Globus pallidus (tissue), 1 donor: ENCODE measurements at regions not wholly inside any gene's neighbourhood (a gene's known extent, or its start where the extent isn't known, plus 50 kb on each side); places are given as distances from the start of the nearest gene placed in this dataset.
A peak's percentile ranks its signal among the peaks of the same experiment; 100 is the strongest.
"Not testable (repeated sequence)": the region's sequence is repeated elsewhere in the genome, so short reads cannot be mapped to it uniquely, and the experiment has no call there.

Experiments used
- DNase-seq: peaks from one replicate; pipeline ENCODE4 v3.0.0-alpha.2; 2015; ENCODE audit warnings: low spot score

DNA sequence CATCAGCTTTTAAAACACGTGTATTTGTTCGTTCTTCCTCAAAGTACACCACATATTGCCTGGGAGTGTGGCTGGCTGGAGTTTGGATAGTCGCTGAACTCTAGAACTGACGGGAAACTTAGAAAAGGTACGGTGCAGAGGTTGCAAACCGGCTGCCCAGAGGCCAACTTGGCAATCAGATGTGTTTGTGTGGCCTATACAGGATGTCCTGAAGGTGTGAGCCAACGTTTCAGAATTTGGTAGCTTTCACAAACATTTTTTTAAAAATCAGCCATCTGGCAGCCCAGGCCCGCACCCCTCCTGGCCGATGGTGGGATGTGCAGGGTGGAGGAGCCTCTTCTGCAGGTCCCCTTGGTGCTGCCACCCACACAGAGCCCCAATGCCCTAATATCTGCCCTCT, 73.6 kb upstream of the SLC25A33 start:
- DNase-seq: no peak

DNA sequence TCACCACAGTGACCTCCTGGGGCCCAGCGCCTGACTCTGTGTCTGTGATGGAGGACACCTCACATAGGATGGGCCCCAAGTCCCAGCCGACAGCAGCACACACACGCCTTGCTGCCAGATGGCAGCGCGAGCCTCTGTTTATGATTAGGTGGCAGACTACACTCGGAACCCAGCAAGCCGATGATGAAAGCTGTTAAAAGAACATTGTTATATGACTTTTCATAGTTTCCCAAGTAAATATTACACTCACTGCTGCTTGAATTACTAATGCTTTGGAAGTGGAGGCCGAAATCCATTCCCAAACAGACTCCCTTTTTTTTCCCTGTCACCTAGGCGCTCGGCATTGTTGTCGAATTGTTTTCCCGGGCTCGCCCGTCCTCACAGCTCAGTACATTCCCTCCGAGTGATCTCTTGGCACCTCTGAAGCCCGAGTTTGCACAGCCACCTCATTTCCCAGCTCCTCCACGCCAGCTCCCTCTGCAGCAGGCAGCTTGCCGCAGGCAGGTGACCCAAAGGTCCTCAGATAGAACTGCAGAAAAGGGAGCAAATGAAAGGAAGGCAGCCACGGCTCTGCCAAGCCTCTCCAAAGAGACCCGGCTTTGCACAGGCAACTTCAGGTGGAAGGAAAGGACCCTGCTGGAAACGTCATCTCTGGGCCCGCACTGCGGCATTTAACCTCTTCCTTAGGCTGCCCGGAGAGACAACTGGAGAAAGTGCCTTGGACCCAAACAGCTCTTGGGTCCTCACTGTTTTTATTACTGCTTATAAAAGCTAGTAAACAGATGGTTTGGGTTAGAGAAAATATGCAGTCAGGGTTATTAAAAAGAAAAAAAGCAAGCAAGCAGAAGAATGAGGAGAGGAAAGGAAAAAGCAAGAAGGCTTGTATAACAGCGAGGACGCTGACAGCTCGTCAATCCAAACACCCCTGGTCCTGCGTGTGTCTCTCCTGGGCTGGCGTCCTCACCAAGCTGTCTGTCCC, 72.2 kb upstream of the SLC25A33 start:
- no peak for DNase-seq

DNA sequence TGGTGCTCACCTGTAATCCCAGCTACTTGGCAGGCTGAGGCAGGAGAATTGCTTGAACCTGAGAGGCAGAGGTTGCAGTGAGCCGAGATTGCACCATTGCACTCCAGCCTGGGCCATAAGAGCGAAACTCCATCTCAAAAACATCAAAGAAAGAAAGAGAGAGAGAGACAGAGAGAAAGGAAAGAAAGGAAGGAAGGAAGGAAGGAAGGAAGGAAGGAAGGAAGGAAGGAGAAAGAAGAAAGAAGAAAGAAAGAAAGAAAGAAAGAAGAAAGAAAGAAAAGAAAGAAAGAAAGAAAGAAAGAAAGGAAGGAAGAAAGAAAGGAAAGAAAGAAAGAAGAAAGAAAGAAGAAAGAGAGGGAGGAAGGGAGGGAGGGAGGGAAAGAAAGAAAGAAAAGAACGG, 69.4 kb upstream of the SLC25A33 start:
- DNase-seq: not testable (repeated sequence)

DNA sequence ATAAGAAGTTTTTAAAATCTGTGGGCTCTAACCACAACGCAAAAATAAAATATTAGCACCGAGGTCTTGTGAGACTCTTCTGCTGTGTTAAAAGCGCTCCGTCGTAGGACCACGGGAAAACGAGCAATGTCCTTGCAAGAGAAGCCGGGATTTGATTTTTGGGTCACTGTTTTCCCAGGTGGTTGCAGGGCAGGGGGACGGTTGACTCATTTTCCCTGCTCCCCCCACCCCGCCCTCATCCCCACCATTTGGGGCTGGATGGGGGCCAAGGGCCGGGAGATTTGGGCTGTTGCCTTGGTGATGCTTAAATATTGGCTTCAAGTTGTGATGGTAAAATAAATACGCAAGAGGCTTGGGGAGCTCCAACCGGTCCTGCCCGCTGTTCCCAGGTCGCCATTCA, 67.6 kb upstream of the SLC25A33 start:
- DNase-seq: no peak

DNA sequence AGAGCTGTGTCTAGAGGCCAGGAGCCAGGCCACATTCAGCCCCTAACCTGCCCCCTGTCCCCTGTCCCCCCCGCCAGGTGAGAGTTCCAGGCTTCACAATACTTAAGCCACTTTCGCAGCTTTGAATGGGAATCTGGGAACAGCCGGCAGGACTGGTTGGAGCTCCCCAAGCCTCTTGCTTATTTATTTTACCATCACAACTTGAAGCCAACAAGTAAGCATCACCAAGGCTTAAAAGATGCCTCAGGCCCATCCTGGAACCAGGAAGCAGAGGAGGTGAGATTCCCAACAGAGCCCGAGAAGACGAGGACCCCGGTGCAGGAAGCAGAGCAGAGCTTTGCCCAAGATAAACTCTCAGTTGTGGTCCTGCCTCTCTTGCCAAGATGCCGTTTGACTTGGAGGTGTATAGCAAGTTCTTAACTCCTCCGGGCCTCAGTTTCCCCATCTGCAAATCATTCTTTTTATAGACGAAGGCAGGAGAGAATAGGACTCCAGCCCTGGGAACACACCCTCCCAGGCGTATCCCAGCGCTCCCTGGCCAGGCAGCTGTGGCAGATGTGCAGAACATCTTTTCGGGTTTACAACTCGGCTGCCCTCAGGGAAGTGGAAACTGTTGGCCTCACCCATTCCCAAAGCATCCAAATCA, 66.8 kb upstream of the SLC25A33 start:
- DNase-seq: no peak

DNA sequence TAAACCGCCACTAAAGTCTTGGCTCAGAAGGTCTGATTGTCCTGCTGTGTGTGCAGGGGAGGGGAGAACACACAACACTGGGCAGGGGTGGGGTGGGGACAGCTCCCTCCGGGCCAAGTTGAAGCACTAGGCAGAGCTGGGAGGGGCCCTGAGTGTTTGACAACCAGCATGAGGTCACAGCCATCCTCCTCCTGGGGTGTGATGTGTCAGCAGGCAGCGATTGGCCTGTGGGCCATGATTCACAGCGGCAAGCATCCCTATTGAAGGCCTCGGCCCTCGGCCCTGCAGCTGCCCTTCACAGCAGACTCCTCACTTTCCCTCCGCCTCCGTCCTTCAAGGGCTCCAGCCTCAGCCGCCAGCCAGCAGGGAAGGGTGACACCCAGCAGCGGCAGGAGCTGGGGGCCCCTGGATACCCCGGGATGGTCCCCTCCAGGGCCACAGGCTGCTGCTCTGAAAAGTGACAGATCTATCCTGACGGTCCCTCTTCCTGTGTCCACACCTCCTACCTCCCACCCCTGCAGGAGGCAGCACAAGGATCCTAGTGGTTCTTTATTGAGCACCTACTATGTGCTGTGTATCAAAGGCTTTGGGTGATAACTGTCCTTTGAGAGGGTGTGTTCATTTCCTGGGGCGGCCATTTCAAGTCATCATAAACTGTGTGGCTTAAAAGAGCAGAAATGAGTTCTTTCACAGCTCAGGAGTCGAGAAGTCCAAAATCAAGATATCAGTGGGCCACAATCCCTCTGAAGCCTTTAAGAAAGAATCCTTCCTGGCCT, 66.0 kb upstream of the SLC25A33 start:
- DNase-seq: peak; percentile 68

DNA sequence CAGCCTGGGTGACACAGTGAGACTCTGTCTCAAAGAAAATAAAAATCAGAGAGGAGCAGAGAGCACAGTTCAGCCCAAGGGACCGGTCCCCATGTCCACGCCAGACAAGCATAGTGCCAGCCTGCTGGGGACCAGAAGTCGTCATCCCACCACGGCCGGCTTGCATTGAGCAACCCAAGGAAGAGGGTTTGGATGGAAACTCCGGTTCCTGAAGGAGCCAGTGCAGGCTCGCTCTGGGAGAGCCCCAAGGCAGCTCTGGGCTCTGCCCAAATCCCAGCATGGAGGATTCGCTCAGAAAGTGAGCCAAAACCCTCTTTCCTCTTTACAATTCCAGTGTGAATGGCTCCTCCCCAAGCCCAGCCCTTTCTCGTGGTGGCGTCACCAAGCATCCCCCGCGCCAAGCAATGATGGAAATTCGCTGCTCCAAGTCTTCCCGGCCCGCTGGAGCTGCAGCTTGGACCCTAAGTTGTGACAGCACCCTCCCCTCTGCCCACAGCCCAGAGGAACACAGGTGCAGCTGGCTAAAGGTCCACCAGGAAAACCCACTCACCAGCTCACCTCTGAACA, 64.1 kb upstream of the SLC25A33 start:
- no peak for DNase-seq

DNA sequence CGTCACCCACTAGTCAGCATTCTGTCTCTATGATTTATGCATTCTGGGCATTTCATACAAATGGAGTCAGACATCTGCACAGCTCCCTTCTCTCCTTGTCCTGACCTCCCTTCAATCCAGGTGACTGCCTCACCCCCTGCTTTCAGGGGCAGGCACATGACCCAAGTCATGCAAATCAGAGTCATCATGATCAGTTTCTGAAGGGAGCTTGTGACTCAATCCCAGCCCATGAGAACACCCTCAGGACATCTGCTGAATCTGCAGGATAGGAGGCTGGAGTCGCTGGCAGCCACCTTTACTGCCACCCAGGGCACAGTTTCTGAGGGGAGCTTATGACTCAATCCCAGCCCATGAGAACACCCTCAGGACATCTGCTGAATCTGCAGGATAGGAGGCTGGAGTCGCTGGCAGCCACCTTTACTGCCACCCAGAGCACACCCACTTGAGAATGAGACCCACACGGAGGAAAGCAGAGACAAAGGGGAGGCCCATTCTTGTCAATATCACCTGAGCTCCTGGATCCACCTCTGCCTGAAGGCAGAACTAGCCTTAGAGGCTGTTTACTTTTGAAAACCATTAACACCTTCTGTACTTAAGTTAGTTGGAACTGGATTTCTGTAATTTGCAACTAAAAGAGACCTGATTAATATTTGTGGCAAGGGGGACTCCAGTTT, 62.3 kb upstream of the SLC25A33 start:
- DNase-seq: no peak

DNA sequence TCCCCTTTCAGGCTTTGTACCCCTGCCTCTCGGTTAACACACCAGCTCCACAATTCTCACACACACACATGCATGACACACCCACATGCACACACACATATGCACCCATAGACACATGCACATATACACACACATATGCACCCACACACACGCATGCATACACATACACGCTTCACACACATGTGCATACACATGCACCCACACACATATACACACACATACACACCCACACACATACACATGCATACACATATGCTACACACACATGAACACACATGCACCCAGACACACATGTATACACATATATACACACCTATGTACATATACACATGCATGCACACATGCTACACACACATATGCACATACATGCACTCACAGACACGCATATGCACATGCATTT, 61.7 kb upstream of the SLC25A33 start:
- no peak for DNase-seq

DNA sequence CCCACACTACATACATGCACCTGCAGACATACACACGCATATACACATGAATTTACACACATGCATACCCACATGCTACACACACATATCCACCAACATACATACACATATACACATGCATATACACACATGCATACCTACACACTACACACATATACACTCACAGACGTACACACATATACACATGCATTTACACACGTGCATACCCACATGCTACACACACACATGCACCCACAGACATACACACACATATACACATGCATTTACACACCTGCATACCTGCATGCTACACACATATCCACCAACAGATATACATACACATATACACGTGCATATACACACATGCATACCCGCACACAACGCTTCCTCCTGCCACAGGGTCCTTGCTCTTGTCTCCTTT, 61.2 kb upstream of the SLC25A33 start:
- DNase-seq: no peak

DNA sequence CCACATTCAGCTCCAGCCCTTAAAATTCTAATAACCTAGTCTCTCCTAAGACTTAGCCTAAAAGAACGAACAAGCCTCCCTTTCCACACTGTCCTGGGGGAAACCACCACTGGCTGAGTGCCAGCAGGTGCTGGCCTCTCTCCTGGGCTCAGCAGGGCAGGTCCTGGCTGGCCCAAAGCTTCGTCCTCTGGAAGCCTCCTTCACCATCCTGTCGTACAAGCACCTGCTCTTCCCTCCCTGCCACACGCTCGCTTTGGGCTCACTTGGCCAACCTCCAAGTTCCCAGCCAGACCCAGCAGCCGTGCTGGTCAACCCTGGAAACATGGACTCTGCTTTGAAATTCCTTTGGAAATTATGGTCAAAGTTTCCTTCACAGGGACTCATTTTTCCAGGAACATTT, 58.2 kb upstream of the SLC25A33 start:
- no peak for DNase-seq

DNA sequence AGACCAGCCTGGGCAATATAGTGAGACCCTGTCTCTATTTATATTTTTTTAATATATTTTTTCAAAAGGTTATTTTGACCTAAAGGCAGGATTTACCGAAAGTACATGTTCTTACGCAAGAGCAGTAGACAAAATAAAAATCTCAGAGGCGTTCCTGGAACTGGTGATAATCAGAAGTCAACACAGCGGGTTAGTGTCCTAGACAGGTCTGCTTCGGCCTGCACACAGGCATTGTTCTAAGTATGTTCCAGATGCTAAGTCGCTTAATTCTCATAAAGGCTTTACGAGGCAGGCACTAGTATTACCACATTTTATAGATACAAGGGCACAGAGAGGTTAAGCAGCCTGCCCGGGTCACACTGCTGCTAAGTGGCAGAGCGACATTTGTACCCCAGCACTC, 56.9 kb upstream of the SLC25A33 start:
- no peak for DNase-seq

DNA sequence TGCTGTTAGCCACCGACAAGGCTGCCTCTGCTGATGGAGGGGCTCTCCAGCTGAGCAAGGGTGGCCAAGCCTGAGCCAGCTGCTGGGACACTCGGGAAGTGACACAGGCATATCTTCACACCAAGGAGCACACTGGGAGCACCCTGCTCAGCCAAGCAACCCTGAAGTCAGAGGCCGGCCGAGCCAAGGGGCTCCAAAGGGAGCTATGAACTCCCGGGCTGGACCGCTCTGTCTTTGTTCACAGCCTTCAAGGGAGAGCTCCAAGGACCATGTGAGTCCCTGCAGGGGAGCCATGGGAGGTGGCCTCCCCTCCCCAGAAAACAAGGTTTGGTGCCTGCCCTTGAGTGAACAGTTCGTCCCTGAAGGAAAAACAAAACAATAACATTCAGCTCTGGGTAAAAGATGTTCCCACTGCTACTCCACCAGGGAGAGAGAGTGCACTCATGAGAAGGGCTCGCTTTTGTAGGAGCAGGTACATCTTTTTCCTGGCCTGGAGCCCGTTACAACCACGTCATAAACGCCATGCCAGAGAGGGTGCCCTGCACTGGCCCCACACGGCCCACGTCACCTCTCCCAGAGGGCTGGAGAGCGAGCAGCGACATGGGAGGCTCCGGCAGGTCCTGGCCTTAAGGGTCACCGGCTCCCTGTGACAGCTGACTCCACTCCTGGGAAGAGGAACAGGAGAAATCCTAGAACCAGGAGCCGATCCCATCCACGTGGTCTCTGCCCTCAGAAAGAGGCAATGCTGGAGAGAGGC, 56.3 kb upstream of the SLC25A33 start:
- DNase-seq: no peak

DNA sequence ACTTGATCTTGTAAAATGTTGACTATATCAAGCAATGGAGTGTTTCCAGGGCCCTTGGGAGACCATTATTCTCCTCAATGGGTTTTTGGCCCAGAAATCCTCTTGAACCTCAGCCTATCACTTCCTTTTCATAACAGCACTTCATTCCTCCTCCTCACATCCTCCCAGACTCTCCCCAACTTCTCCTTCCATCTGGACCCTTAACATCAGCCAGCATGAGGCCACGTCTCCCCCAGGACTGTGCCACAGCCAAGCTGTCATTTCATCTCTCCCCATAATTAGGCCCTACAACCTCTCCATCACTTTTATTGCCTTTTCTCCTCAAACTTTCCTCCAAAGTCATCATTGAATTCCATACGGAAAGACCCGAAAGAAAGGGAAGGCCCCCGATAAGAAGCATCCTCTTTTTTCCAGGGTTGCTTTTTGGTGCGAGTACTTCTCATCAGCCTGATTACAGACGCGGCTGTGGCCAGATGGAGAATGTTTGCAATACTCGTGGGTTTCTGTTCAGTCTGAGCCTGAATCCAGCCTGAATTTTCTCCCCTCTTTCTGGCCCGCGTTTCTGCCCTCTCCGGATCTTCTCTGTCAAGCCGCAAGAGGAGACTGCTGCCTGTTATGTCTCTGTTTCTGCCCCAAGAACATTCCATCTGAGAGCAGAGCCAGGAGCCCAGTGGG, 52.7 kb upstream of the SLC25A33 start:
- no peak for DNase-seq
